Urothelium cell line (cell line): ENCODE measurements at regions not wholly inside any gene's neighbourhood (a gene's known extent, or its start where the extent isn't known, plus 50 kb on each side); places are given as distances from the start of the nearest gene placed in this dataset.

Experiments
- DNase-seq: peaks from one replicate; pipeline ENCODE4 v3.0.0; 2011; ENCODE audit warnings: low spot score, mixed read lengths
- FAIRE-seq: peaks from 2 replicates; lab custom pipeline; 2011; peaks lifted over from hg19 to GRCh38; lab: Jason Lieb, UNC

DNA sequence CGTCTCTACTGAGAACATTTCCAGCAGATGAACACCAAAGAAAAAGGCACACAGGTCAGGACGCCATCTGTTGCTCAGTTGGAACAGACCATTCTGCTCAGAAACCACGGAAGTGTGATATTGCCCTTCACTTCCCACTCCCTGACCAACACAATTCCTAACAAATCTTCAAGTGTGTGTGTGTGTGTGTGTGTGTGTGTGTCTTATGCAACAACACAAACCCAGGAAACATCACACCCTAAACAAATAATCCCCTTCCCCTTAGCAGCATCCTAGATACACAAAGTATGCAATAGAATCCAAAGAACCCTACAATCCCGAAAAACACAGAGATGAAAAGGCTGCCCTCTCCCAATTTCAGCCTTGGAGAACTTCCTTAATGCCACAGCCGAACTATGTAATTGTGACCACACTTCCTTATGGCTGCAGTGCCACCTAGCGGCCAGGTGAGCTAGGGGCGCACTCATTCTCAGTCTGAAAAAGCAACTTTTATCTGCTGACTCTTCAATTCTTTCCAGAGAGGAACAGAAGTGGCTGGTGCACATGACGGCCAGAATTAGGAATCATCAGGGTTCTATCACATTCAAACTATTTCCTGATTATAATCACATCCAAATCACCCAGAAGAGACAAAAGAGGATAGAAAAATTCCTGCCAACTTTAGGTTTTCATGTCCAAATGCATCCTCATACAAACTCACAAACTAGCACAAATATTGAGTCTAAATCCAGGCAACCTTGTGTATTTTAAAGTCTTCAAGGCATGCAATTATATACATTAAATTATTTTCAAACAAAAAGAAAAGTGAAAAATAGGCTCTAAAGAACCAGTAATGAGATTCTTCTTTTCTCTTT is 164.9 kb downstream of the DHX15 start:
- DNase-seq (peak; percentile 66), FAIRE-seq (no peak)

DNA sequence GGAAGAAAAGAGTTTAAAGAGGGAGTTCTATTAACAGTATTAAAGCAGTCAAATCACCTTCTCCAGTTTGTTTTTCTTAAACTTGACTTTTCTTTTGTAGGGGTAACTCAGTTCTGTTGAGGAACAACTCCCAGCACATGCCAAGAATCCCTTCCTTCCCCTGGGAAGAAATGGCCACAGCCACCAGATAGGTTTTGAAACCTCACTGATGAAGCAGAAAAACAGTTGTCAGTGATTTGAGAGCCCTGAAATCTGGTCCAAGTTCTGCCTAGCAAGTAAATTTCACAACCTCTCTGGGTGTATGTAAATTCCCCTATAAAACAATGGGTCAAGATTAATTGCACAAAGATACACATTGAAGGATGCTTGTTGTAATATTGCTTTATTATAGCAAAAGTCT is 167.1 kb downstream of the DHX15 start:
- FAIRE-seq: no peak
- no peak for DNase-seq

DNA sequence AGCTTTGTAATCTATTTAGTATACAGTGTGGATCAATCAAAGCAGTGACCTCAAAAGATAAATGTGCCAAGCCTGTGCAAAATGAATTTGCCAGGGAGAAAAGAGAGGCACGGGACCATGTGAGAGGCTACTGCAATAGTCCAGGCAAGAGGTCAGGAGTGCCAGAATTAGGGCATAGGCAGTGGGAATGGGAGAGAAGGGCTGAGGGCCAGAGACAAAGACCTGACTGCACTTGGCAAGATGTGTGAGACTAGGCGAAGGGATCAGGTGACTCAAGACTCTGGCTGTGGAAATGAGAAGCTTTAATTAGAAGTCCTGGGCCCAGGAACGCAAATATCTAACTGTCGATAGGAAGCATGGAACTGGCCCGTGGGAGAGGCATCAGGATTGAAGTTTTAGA is 168.1 kb downstream of the DHX15 start:
- DNase-seq (no peak), FAIRE-seq (no peak)

DNA sequence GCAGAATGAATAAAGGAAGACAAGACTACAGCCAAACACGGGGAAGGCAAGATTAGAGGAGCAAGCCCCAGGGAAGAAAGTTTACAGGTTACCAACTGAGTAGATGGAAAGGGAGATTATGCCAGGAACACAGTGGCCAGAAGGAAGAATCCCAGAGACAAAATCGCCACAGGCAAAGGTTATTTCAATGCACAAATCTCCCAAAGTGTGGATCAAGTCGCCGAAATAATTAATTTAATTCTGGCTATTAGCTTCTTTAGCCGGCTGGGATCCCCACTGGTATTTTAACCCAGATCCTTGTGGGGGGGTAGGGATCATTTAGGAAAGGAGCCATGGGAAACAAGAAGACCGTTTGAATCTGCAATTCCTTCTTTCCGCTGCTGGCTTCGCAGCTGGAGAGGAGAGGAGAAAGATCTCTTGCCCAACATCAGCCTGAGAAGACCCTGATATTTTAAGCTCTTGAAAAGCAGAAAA is 171.0 kb downstream of the DHX15 start:
- DNase-seq (no peak), FAIRE-seq (no peak)

DNA sequence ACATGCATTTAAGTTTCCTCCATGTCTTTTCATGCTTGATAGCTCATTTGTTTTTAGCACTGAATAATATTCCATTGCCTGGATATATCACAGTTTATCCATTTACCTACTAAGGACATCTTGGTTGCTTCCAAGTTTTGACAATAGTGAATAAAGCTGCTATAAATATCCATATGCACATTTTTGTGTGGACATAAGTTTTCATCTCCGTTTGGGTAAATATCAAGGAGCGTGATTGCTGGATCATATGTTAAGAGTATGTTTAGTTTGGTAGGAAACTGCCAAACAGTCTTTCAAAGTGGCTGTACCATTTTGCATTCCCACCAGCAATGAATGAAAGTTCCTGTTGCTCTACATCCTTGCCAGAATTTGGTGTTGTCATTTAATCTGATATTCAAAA is 172.5 kb downstream of the DHX15 start:
- FAIRE-seq (no peak), DNase-seq (no peak)

DNA sequence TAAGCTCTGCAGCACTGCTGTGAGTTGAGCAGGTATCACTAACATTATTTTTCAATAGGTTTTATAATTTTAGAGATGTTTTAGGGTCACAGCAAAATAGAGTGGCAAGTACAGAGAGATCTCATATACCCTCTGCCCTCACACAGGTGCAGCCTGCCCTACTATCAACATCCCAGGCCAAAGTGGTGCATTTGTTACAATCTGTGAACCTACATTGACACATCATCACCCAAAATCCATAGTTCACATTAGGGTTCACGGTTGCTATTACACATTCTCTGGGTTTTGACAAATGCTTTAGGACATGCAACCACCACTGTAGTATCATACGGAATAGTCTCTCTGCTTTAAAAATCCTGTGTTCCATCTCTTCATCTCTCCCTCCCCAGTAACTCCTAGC is 173.1 kb downstream of the DHX15 start:
- no peak for FAIRE-seq

DNA sequence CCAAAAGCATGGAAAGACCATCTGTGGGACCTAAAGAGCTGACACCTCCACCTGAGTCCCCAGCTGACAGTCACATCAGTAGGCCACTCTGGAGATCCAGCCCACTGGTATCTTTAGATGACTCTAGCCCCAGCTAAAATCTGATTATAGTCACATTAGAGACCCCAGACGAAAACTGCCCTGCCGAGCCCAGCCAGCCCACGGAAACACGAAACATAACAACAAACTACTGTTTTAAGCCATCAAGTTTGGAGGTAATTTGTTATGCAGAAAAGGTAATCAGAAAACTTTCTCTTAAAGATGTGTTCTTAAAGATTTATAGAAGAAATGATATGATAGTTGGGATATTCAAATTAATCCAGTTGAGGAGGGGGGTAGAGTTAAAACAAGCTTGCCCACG is 175.7 kb downstream of the DHX15 start:
- FAIRE-seq (no peak), DNase-seq (no peak)

More for the DNA sequence above, 173.1 kb downstream of the DHX15 start:
- DNase-seq: no peak

DNA sequence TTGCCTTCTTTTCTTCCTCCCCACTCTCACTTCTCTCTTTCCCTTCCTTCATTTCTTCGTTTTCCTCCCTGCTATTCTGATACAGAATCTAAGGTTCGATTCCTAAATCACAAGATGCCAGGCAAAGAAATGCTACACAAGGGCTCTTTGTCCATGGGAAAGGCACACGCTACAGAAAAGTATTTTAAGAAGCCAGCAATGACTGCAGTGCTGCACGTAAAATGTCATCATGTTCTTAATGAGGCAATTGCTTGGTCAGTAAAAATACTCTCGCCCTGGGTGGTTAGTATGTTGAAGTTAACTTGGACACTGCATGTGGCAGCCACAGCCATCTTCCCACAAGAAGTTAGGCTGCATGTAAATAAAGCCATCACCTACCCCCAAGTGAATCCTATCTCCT is 178.4 kb downstream of the DHX15 start:
- DNase-seq: no peak
- FAIRE-seq: no peak

DNA sequence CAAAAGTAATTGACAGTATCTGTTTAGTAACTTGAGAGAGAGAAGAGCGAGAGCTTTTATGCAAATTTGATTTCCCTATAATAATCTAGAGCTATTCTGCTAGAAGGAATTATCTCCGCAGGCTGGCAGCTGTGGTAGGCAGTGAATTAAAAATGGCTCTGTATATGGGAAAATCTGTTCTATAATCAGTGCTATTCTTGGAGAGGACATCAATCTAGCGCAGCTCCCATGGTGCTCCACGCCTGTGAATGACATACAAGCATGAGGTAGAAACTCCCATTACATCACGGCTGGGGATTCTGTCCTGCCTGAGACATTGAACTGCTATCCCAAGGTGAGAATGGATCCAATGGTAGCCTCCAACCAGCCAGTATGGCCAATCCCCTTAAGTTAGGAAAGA is 179.0 kb downstream of the DHX15 start:
- no peak for FAIRE-seq
- no peak for DNase-seq

DNA sequence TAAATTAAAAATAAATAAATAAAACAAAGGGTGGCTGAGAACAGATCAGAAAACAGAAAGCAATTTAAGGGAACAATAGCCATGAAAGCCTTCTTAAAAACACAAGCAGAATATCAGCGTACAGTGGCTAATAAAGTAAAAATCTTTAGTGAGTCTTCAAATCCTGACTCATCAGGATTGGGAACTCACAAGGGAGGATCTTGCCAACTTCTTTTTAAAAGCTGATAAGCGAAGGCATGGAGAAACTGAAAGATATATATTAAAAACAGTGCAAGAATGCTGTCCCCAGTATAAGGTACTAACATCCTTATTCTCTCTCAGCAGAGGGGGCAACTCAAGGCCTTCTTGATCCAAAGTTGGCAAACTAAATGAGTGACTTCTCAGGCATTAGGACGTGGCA is 180.1 kb downstream of the DHX15 start:
- no peak for FAIRE-seq
- no peak for DNase-seq

DNA sequence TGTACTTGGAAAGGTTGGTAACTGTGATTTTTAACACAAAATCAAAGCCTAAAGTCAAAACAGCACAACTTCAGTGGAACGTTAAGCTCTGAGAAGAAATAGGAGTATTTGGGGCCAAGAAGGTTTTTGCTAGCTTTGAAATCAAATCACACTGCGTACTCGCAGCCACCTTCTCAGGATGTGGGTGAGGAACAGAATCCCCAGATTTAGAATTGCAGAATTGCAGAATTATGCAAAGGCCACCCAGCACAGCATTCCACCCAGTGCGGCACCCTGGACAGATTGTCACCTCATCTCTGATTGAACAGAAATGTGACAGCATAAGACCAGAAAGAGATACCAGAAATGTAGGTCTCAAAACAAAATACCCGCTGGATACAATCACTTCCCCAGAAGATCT is 181.1 kb downstream of the DHX15 start:
- FAIRE-seq (no peak), DNase-seq (no peak)

DNA sequence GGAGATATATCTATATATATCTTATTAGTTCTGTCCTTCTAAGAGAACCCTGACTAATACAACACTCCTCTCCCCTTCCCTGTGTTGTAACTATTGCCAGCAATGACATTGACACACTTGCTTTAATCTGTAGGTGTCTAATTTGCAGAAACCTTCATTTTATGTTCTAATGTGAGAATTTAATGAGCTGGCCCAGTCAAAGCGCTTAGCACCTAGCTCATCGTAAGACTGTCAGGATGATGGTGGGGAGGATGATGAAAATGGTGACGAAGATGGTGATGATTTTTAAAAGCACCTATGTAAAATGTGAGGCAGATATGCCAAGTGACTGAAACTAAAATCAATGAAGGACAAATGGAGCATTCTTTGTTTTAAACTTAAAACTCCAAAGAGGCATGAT is 183.8 kb downstream of the DHX15 start:
- FAIRE-seq (no peak), DNase-seq (no peak)

DNA sequence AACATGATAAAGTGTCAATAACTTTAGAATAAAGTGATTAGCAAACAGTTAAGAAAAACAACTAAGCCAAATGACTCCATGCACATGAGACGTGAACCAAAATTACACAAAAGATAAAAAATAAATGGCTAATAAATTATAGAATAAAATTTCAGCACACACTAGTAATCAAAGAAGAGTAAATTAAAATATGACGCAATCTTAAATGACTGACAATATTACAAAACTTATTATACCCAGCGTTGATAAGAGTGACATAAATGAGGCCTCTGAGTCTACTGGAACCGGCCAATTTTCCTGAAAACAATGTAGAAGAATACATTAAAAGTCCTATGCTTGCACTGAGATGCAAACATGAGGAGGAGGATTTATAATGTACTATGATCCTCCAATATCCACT is 187.4 kb downstream of the DHX15 start:
- FAIRE-seq (no peak), DNase-seq (no peak)

DNA sequence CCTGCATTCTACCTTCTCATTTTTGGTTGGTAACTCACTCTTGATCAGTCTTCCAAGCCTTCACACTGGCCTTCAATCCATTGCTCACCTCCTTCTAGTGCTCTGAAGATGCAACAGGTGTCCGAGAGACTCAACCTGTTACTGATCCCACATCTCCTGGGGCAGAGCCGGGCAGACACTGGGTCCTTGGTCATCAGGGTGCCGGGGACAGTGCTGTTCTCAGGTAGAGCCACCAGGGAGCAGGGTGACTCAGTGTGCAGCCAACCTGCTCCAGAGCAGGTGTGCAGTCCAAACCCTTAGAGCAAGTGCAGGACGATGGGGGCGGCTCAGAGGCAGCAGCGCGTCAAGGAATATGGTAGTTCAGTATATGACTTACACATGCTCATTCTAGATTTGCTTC is 188.4 kb downstream of the DHX15 start:
- DNase-seq (no peak), FAIRE-seq (no peak)

DNA sequence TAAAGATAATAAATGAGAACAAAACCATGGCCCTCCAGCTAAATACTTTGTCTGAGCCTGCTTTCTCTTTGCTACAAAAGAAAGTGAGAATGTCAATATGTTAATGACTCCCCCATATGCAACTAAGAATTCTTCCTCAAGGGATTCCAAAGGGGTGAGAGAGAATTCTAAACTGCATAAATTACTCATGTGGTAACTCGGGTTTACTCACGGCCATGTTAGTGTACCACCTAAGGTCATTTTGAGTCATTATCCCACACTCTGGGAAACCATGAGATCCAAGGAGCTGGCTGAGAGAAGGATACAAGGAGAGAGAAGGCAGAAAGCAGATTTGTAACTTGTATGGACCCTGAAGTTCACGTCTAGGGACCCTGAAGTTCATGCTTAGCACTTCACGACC is 190.3 kb downstream of the DHX15 start:
- peak; percentile 4 for DNase-seq
- no peak for FAIRE-seq

DNA sequence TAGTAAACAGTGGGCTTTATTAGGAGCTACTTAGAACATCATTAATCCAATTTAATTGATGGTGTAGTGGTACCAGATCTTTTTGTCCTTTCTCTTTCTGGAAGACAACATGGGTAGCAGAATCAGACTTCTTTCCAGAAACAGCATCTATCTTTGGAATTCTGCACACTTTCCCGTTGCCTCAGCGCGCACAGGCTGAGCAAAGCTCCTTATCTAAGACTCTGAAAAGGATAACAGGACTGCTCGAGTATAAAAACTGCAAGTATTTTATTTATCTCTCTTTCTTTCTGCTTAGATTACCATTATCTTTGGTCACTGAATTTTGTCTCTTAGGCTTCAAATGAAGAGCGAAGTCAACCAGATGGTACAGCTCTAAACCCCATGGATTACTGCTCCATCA is 191.7 kb downstream of the DHX15 start:
- DNase-seq: no peak
- FAIRE-seq: no peak

DNA sequence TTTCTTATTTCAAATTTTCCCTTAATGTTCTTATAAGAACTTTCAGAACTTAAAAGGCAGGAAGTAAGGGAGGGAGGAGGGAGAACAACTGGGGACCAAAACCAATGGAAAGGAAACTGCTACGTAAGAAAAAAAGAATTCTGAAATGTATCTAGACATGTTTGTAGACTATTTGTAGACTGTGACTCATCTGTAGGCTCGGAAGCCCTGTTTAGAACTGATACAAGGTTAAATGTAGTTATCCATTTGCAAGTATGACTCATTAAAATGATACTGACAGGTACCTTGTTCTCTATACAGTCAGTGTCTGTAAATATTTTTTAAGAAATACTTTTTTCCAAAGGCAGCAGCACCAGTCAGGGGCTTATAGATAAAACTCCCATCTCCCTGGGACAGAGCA is 202.0 kb downstream of the DHX15 start:
- DNase-seq (peak; percentile 53), FAIRE-seq (no peak)

DNA sequence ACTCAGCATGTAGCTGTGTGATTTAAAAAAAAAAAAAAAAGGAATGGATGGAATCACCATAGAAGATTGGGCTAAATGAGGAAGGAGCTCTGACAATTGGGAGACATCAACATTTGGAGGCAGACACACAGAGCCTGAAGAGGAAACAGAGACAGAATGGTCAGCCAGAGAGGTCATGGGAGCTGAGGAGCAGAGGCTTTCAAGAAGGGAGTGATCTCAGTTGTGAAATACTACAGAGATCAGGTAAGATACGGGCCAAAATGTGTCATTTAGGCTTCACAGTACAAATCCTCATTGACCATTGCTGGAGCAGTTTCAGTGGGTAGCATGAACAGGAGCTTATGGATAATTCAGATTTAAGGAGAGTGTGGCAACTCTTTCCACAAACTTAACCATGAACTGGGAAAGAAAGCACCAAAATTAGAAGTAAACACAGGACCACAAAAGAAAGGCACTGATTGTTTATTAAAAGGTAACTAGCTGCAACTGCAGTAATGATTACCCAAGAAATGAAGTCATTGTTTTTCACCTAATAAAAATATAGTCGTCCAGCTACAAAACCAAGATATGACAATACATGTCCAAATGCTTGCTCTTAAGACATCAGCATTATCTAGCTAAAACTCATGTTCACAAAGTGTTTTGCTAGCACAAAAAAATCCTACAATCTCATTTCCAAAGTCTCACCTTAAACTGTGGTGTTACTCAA is 203.2 kb downstream of the DHX15 start:
- FAIRE-seq: no peak

DNA sequence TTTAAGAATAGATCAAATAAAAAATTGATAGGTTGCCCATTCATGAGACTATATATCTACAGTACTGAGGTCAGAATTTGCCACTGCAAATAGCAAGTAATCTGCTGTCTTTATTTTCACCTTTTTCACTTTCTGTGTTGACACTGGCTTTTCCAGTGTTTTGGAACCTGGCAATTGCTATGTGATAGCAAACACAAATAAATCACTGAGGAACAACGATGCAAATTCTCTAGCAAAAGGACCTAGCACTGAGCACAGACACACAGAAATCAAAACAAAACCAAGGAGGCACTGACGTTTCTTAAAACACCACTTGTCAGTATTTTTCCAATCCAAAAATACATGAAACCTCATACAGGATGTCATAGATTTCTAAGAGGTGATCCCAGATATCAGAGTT is 210.7 kb downstream of the DHX15 start:
- no peak for DNase-seq
- FAIRE-seq: no peak

More for the DNA sequence above, 203.2 kb downstream of the DHX15 start:
- no peak for DNase-seq

DNA sequence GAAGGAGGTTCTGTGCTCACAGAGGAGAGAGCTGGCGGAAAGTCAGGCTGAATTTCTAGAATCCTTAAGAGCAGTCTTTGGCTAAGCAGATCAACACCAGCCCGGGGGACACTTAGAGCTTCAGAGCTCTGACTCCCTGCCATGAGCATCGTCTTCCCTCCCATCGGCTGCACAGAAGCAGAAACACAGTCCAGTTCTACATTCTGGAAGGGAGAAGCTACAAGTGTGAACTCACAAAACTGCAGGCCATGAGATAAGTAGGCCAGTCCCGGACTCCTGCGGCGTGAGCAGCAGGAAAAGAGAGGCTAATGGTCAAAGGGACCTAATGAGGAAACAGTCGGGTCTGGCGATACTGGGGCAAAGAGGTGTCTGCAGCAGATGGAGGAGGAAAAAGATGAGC is 211.5 kb downstream of the DHX15 start:
- DNase-seq (no peak), FAIRE-seq (no peak)

DNA sequence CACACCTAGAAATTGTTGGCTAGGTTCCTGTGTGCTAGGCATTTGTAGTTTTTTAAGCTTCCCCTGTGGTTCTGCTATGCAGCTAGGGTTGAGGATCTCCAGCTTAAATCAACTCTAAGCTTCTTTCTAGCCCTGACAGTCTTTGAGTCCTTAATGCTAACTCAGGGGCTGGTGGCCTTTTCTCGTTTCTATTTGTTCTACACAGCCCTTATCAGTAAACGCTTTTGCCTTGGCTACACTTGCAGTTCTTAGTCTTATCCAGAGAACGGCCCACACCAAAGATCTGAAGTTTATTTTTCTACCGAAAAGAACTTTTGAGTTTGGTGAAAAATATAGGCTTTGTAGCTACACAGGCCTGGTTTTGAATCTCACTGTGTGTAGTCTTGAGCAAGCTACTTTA is 212.0 kb downstream of the DHX15 start:
- FAIRE-seq (no peak), DNase-seq (no peak)

DNA sequence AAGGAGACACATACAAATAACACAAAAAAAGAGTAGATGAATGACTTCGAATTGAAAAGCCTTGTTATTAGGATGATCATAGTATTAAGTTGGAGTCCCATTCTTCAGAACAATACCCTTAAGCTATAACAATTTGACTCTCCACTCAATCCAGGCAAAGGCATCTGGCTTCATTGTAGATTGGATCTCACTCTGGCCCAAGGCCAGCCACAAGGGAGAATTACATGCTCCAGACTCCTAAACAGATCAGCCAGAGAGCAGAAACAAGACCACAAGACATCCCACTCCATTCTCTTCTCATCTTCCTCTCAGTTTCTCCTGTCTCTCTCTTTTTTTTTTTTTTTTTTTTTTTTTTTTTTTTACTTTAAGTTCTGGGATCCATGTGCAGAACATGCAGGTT is 213.9 kb downstream of the DHX15 start:
- FAIRE-seq: no peak

More for the DNA sequence above, 213.9 kb downstream of the DHX15 start:
- DNase-seq: no peak
